ENCODE measurements at regions not wholly inside any gene's neighbourhood (a gene's known extent, or its start where the extent isn't known, plus 50 kb on each side); places are given as distances from the start of the nearest gene placed in this dataset.

DNA sequence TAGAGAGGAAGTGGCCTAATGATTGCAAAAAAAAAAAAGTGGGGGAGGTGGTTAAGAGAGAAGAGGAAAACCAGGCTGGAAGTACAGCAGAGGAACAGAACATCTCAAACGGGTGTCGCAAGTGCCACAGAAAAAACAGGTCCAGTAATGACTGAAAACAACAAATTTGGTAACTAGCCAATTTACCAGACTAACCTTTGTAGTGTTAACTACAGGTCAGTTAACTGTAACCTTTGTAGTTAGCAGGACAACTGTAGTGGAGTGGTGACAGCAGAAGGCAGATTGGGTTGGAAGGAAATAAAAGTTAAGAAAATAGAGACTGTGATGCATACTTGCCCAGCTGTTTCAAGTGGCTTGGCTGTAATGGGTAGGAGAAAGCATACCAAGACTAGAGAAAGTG, 91.4 kb upstream of the CHST9 start:
- TF ChIP-seq, protein P1, sequence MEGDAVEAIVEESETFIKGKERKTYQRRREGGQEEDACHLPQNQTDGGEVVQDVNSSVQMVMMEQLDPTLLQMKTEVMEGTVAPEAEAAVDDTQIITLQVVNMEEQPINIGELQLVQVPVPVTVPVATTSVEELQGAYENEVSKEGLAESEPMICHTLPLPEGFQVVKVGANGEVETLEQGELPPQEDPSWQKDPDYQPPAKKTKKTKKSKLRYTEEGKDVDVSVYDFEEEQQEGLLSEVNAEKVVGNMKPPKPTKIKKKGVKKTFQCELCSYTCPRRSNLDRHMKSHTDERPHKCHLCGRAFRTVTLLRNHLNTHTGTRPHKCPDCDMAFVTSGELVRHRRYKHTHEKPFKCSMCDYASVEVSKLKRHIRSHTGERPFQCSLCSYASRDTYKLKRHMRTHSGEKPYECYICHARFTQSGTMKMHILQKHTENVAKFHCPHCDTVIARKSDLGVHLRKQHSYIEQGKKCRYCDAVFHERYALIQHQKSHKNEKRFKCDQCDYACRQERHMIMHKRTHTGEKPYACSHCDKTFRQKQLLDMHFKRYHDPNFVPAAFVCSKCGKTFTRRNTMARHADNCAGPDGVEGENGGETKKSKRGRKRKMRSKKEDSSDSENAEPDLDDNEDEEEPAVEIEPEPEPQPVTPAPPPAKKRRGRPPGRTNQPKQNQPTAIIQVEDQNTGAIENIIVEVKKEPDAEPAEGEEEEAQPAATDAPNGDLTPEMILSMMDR (conservative IDR thresholded peaks at IDR 0.05 in 1 of 2, IDR thresholded peaks at IDR 0.05 in 1 of 2; ENCODE audit: extremely low read depth in 1 of 2, insufficient read depth in 1 of 2, low read depth in 1 of 2, low read length in 2 of 2): no peak
- TF ChIP-seq EZH2 (IDR thresholded peaks at IDR 0.05; ENCODE audit: borderline replicate concordance, low read length): no peak

All from mammary epithelial cell (primary cell).